Peyer's patch (tissue), 4 donors: ENCODE measurements at regions not wholly inside any gene's neighbourhood (a gene's known extent, or its start where the extent isn't known, plus 50 kb on each side); places are given as distances from the start of the nearest gene placed in this dataset.

Experiments used
- DNase-seq, 3 donors: peaks; one replicate each; pipeline ENCODE4 v3.0.0-alpha.2; 2017 to 2019
- H3K27ac ChIP-seq, 4 donors: fragments of 200-600 bp; sonication (generic); one replicate each; pipeline ENCODE4 v1.5.1; 2016 to 2019
- H3K27me3 ChIP-seq, 2 donors: fragments of 200-600 bp; sonication (generic); one replicate each; pipeline ENCODE4 v1.5.1; 2019
- H3K36me3 ChIP-seq, 3 donors: fragments of 200-600 bp; sonication (generic); one replicate each; pipeline ENCODE4 v1.5.1; 2016 to 2019
- H3K4me1 ChIP-seq, 4 donors: fragments of 200-600 bp; sonication (generic); one replicate each; pipeline ENCODE4 v1.5.1; 2016 to 2019
- H3K4me3 ChIP-seq, 4 donors: fragments of 200-600 bp; sonication (generic); 1 replicate in 3 of 4; 2 replicates in 1 of 4; pipeline ENCODE4 v1.5.1; 2016 to 2019; ENCODE audit warnings: mild to moderate bottlenecking in 1 of 4
- H3K9me3 ChIP-seq, 4 donors: fragments of 200-600 bp; sonication (generic); one replicate each; pipeline ENCODE4 v1.5.1; 2016 to 2019; ENCODE audit warnings: mild to moderate bottlenecking in 1 of 4
- CTCF ChIP-seq, 6 experiments: fragments of 450-650 bp in 4 of 6; fragments of 200-600 bp in 2 of 6; sonication (generic) in 1 of 6; IDR thresholded peaks; one replicate each; pipeline ENCODE4 v1.5.1; 2017 to 2019; ENCODE audit warnings: antibody characterized with exemption in 6 of 6, mild to moderate bottlenecking in 3 of 6, moderate library complexity in 1 of 6
- POLR2A ChIP-seq, 2 donors: fragments of 450-650 bp; IDR thresholded peaks; one replicate each; pipeline ENCODE4 v1.5.1; 2017; ENCODE audit warnings: antibody characterized with exemption in 2 of 2, mild to moderate bottlenecking in 2 of 2, moderate library complexity in 2 of 2

- Histone ChIP-seq H3K4me1 (no peaks in the 10 kb centered on the region), H3K36me3 (no peaks in the 10 kb centered on the region), H3K27ac (no peak overlapping the region), H3K27me3 (no peaks in the 10 kb centered on the region), H3K4me3 (no peak overlapping the region), H3K9me3 (no peaks in the 10 kb centered on the region)
- no peak for TF ChIP-seq CTCF (IDR thresholded peaks at IDR 0.05)
- TF ChIP-seq POLR2A (IDR thresholded peaks at IDR 0.05): no peak
- no peak for DNase-seq
Observed at GRCh38 chr9:26335116-26335515, 557.5 kb downstream of the CAAP1 start.

- Histone ChIP-seq H3K27me3 (no peaks in the 10 kb centered on the region), H3K4me3 (no peak overlapping the region), H3K36me3 (no peaks in the 10 kb centered on the region), H3K9me3 (no peaks in the 10 kb centered on the region), H3K4me1 (no peaks in the 10 kb centered on the region), H3K27ac (no peak overlapping the region)
- TF ChIP-seq CTCF (IDR thresholded peaks at IDR 0.05): no peak
- no peak for TF ChIP-seq POLR2A (IDR thresholded peaks at IDR 0.05)
- no peak for DNase-seq
Observed at GRCh38 chr9:26334706-26335105, 557.9 kb downstream of the CAAP1 start.

- TF ChIP-seq POLR2A (IDR thresholded peaks at IDR 0.05) (no peak), CTCF (IDR thresholded peaks at IDR 0.05) (no peak)
- Histone ChIP-seq H3K4me1 (no peaks in the 10 kb centered on the region), H3K27ac (no peak overlapping the region), H3K9me3 (no peaks in the 10 kb centered on the region), H3K36me3 (no peaks in the 10 kb centered on the region), H3K27me3 (no peaks in the 10 kb centered on the region), H3K4me3 (no peak overlapping the region)
- no peak for DNase-seq
Observed at GRCh38 chr9:26331223-26331622, 561.4 kb downstream of the CAAP1 start.

GRCh38 chr9:26329974-26330373 lies 562.6 kb downstream of the CAAP1 start:
- no peaks in the 10 kb centered on the region for H3K36me3 ChIP-seq
- no peaks in the 10 kb centered on the region for H3K9me3 ChIP-seq
- no peak for TF ChIP-seq CTCF (IDR thresholded peaks at IDR 0.05)
- TF ChIP-seq POLR2A (IDR thresholded peaks at IDR 0.05): no peak
- H3K27me3 ChIP-seq: no peaks in the 10 kb centered on the region
- H3K4me3 ChIP-seq: no peak overlapping the region
- DNase-seq: no peak
- H3K4me1 ChIP-seq: no peaks in the 10 kb centered on the region
- no peak overlapping the region for H3K27ac ChIP-seq

- Histone ChIP-seq H3K4me1 (no peaks in the 10 kb centered on the region), H3K9me3 (no peaks in the 10 kb centered on the region), H3K27me3 (no peaks in the 10 kb centered on the region), H3K4me3 (no peak overlapping the region), H3K27ac (no peak overlapping the region), H3K36me3 (no peaks in the 10 kb centered on the region)
- peak in 5 of 6 experiments; percentile 34 to 57 (median 47) for TF ChIP-seq CTCF (IDR thresholded peaks at IDR 0.05)
- TF ChIP-seq POLR2A (IDR thresholded peaks at IDR 0.05): no peak
- DNase-seq: no peak
Observed at GRCh38 chr9:26326563-26326962, 566.0 kb downstream of the CAAP1 start.

- H3K27me3 ChIP-seq: no peaks in the 10 kb centered on the region
- H3K36me3 ChIP-seq: no peaks in the 10 kb centered on the region
- no peaks in the 10 kb centered on the region for H3K9me3 ChIP-seq
- no peak overlapping the region for H3K4me3 ChIP-seq
- DNase-seq: no peak
- no peaks in the 10 kb centered on the region for H3K4me1 ChIP-seq
- no peak for TF ChIP-seq CTCF (IDR thresholded peaks at IDR 0.05)
- TF ChIP-seq POLR2A (IDR thresholded peaks at IDR 0.05): no peak
- H3K27ac ChIP-seq: no peak overlapping the region
Observed at GRCh38 chr9:26325444-26325829, 567.2 kb downstream of the CAAP1 start.
